ENCODE measurements at regions not wholly inside any gene's neighbourhood (a gene's known extent, or its start where the extent isn't known, plus 50 kb on each side); places are given as distances from the start of the nearest gene placed in this dataset.

GRCh38 chr5:96527768-96528661, 95.0 kb upstream of the PCSK1 start:
- no peak overlapping the region for H2AK5ac ChIP-seq (ENCODE audit: insufficient read length, low read length)
- no peak overlapping the region for H3K14ac ChIP-seq (ENCODE audit: insufficient read depth, low read length)
- H3K27me3 ChIP-seq (ENCODE audit: insufficient read depth, low read length), result no peaks in the 10 kb centered on the region
- no peak overlapping the region for H3K23ac ChIP-seq (ENCODE audit: insufficient read length, low read depth, low read length)
- no peak overlapping the region for H3K56ac ChIP-seq (ENCODE audit: insufficient read length, low read depth, low read length)
- no peaks in the 10 kb centered on the region for H3K79me2 ChIP-seq (ENCODE audit: insufficient read depth, low read length)
- no CpG with 5 or more reads among the region's 1 CpG for WGBS (ENCODE audit: extremely low coverage, insufficient read length, low lambda C conversion rate)
- H4K20me1 ChIP-seq (ENCODE audit: control insufficient read depth, insufficient read depth, insufficient read length), result no peaks in the 10 kb centered on the region
- no peak overlapping the region for H3K18ac ChIP-seq (ENCODE audit: insufficient read length, low read depth, low read length)
- no peak overlapping the region for H3K4ac ChIP-seq (ENCODE audit: low read depth, low read length)
- no peak overlapping the region for H2AFZ ChIP-seq (ENCODE audit: low read length)
- no peaks in the 10 kb centered on the region for H3K4me1 ChIP-seq (ENCODE audit: insufficient read depth, low read length)
- no peak overlapping the region for H3K27ac ChIP-seq (ENCODE audit: insufficient read length, low read depth, low read length)
- peak; percentile 28 for DNase-seq
- H3K9ac ChIP-seq (ENCODE audit: extremely low read depth, insufficient read length, low read length), result no peak overlapping the region
- H3K4me2 ChIP-seq (ENCODE audit: insufficient read depth, insufficient read length, low read length), result no peak overlapping the region
- no peak overlapping the region for H3K4me3 Mint-ChIP-seq
- no peaks in the 10 kb centered on the region for H3K9me3 ChIP-seq (ENCODE audit: control insufficient read depth, low read depth, low read length)
- no peak overlapping the region for H3T11ph ChIP-seq (ENCODE audit: low read length)
- no peak for TF ChIP-seq CTCF (conservative IDR thresholded peaks at IDR 0.05)
- no peak overlapping the region for H2BK12ac ChIP-seq (ENCODE audit: insufficient read length, low read depth, low read length)
- H4K5ac ChIP-seq (ENCODE audit: insufficient read length, low read depth, low read length), result no peak overlapping the region
- H3K4me1 Mint-ChIP-seq, result peaks cover 0 to 6% of the 10 kb centered on the region in 2 experiments; a peak in 1 of 4 replicates
- no peak overlapping the region for H2BK20ac ChIP-seq (ENCODE audit: low read depth, low read length, poor library complexity, severe bottlenecking)
- H2BK5ac ChIP-seq (ENCODE audit: insufficient read length, low read length), result no peak overlapping the region
- H3K36me3 Mint-ChIP-seq (ENCODE audit: insufficient read depth in 1 of 3, low read depth in 3 of 3), result no peaks in the 10 kb centered on the region
- H4K91ac ChIP-seq (ENCODE audit: insufficient read length, low read depth, low read length), result no peak overlapping the region
- H3K79me1 ChIP-seq (ENCODE audit: insufficient read depth, low read depth, low read length, poor library complexity, severe bottlenecking), result no peaks in the 10 kb centered on the region
- no peak overlapping the region for H3K27ac Mint-ChIP-seq
- H3K9me3 Mint-ChIP-seq, result no peaks in the 10 kb centered on the region
- H4K8ac ChIP-seq (replicated peaks; ENCODE audit: insufficient read length, low read depth, low read length), result no peak overlapping the region
- no peak overlapping the region for H2BK120ac ChIP-seq (ENCODE audit: low read depth, low read length, poor library complexity, severe bottlenecking)
- H3K27me3 Mint-ChIP-seq (ENCODE audit: low read depth), result no peaks in the 10 kb centered on the region
- H2BK15ac ChIP-seq (ENCODE audit: low read depth, low read length), result no peak overlapping the region
- no peaks in the 10 kb centered on the region for H3K23me2 ChIP-seq (ENCODE audit: insufficient read length, low read depth, low read length, poor library complexity, severe bottlenecking)

Measured in H9 (cell line).